NCI-H1694 treated with DMSO at 0.1 percent for 48 hours (cell line): ENCODE measurements at regions not wholly inside any gene's neighbourhood (a gene's known extent, or its start where the extent isn't known, plus 50 kb on each side); places are given as distances from the start of the nearest gene placed in this dataset.
"Not testable (repeated sequence)": the region's sequence is repeated elsewhere in the genome, so short reads cannot be mapped to it uniquely, and the experiment has no call there.

Experiments used
- DNase-seq: peaks from one replicate; lab custom pipeline; 2025; lab: John Stamatoyannopoulos, UW

- no peak for DNase-seq
Measured at GRCh38 chr10:84848967-84849366, 520.6 kb downstream of the CCSER2 start.

- DNase-seq = no peak
Measured at GRCh38 chr10:84850826-84851225, 522.4 kb downstream of the CCSER2 start.

GRCh38 chr10:84854439-84854838, 526.0 kb downstream of the CCSER2 start:
- DNase-seq = no peak

- DNase-seq = no peak
Measured at GRCh38 chr10:84860855-84861254, 532.5 kb downstream of the CCSER2 start.

- DNase-seq = no peak
Measured at GRCh38 chr10:84862551-84862950, 534.2 kb downstream of the CCSER2 start.

- no peak for DNase-seq
Measured at GRCh38 chr10:84863675-84864074, 535.3 kb downstream of the CCSER2 start.

GRCh38 chr10:84876116-84876999, 548.0 kb downstream of the CCSER2 start:
- DNase-seq = no peak

- no peak for DNase-seq
Measured at GRCh38 chr10:84879991-84880390, 551.6 kb downstream of the CCSER2 start.

- DNase-seq = not testable (repeated sequence)
Measured at GRCh38 chr10:84881696-84882095, 553.3 kb downstream of the CCSER2 start.

GRCh38 chr10:84890706-84891105, 562.3 kb downstream of the CCSER2 start:
- DNase-seq = no peak

GRCh38 chr10:84891631-84892030, 563.2 kb downstream of the CCSER2 start:
- no peak for DNase-seq

- DNase-seq = no peak
Measured at GRCh38 chr10:84895541-84895940, 567.2 kb downstream of the CCSER2 start.

- no peak for DNase-seq
Measured at GRCh38 chr10:84896909-84897308, 568.5 kb downstream of the CCSER2 start.

- no peak for DNase-seq
Measured at GRCh38 chr10:84899268-84899667, 570.9 kb downstream of the CCSER2 start.

- DNase-seq = no peak
Measured at GRCh38 chr10:84900141-84900540, 571.8 kb downstream of the CCSER2 start.

- no peak for DNase-seq
Measured at GRCh38 chr10:84901885-84902284, 573.5 kb downstream of the CCSER2 start.

- no peak for DNase-seq
Measured at GRCh38 chr10:84902553-84902952, 574.2 kb downstream of the CCSER2 start.

- no peak for DNase-seq
Measured at GRCh38 chr10:84903320-84903719, 574.9 kb downstream of the CCSER2 start.

GRCh38 chr10:84907461-84908009, 579.1 kb downstream of the CCSER2 start:
- DNase-seq = no peak

GRCh38 chr10:84908491-84908890, 580.1 kb downstream of the CCSER2 start:
- DNase-seq = no peak

GRCh38 chr10:84921701-84922100, 593.3 kb downstream of the CCSER2 start:
- DNase-seq = no peak

- DNase-seq = no peak
Measured at GRCh38 chr10:84924131-84924530, 595.7 kb downstream of the CCSER2 start.

- no peak for DNase-seq
Measured at GRCh38 chr10:84925495-84925894, 597.1 kb downstream of the CCSER2 start.

GRCh38 chr10:84933402-84933801, 605.0 kb downstream of the CCSER2 start:
- no peak for DNase-seq
